WERI-Rb-1 (cell line): ENCODE measurements at regions not wholly inside any gene's neighbourhood (a gene's known extent, or its start where the extent isn't known, plus 50 kb on each side); places are given as distances from the start of the nearest gene placed in this dataset.

Source experiments
- DNase-seq: peaks from one replicate; pipeline ENCODE4 v3.0.0-alpha.2; 2020
- H3K27ac ChIP-seq: fragments of 250-450 bp; sonication (Bioruptor Pico); 2 replicates; pipeline ENCODE4 v1.5.1; 2020; ENCODE audit warnings: mild to moderate bottlenecking, moderate library complexity
- H3K27me3 ChIP-seq: fragments of 250-450 bp; sonication (Bioruptor Pico); 2 replicates; pipeline ENCODE4 v1.5.1; 2021; ENCODE audit warnings: mild to moderate bottlenecking, low read depth, moderate library complexity; ENCODE audit not compliant: insufficient read depth, severe bottlenecking
- H3K36me3 ChIP-seq: fragments of 250-450 bp; sonication (Bioruptor Pico); 2 replicates; pipeline ENCODE4 v1.5.1; 2020; ENCODE audit warnings: mild to moderate bottlenecking, moderate library complexity
- H3K4me3 ChIP-seq: 2 replicates; pipeline ENCODE4 v1.5.1; 2011; ENCODE audit warnings: low read depth, mild to moderate bottlenecking, control low read depth, low read length
- H3K9me3 ChIP-seq: fragments of 250-450 bp; sonication (Bioruptor Pico); 2 replicates; pipeline ENCODE4 v1.5.1; 2021; ENCODE audit warnings: mild to moderate bottlenecking, moderate library complexity; ENCODE audit not compliant: severe bottlenecking
- CTCF ChIP-seq: IDR thresholded peaks from 2 replicates; pipeline ENCODE4 v1.5.1; 2011; ENCODE audit warnings: low read depth, mild to moderate bottlenecking, control low read depth, inconsistent platforms, low read length

- DNase-seq, result peak; percentile 11
- Histone ChIP-seq H3K27ac (no peak overlapping the region), H3K36me3 (no peaks in the 10 kb centered on the region), H3K4me3 (no peak overlapping the region), H3K9me3 (no peaks in the 10 kb centered on the region), H3K27me3 (no peaks in the 10 kb centered on the region)
- no peak for TF ChIP-seq CTCF
Measured at GRCh38 chr18:67109535-67109934, 407.0 kb downstream of the DSEL start.

- Histone ChIP-seq H3K9me3 (no peaks in the 10 kb centered on the region), H3K4me3 (no peak overlapping the region), H3K36me3 (no peaks in the 10 kb centered on the region), H3K27me3 (no peaks in the 10 kb centered on the region), H3K27ac (no peak overlapping the region)
- TF ChIP-seq CTCF, result no peak
- DNase-seq, result no peak
Measured at GRCh38 chr18:67108894-67109293, 407.6 kb downstream of the DSEL start.

- Histone ChIP-seq H3K4me3 (no peak overlapping the region), H3K9me3 (no peaks in the 10 kb centered on the region), H3K27me3 (no peaks in the 10 kb centered on the region), H3K36me3 (no peaks in the 10 kb centered on the region), H3K27ac (no peak overlapping the region)
- DNase-seq, result peak; percentile 54
- TF ChIP-seq CTCF, result peak; percentile 59
Measured at GRCh38 chr18:67104700-67105284, 411.7 kb downstream of the DSEL start.

GRCh38 chr18:67094123-67094522 lies 422.4 kb downstream of the DSEL start:
- Histone ChIP-seq H3K9me3 (no peaks in the 10 kb centered on the region), H3K36me3 (no peaks in the 10 kb centered on the region), H3K27ac (no peak overlapping the region), H3K4me3 (no peak overlapping the region), H3K27me3 (no peaks in the 10 kb centered on the region)
- TF ChIP-seq CTCF, result no peak
- DNase-seq, result no peak

GRCh38 chr18:67092141-67092540 lies 424.4 kb downstream of the DSEL start:
- no peak for TF ChIP-seq CTCF
- H3K9me3 ChIP-seq, result no peaks in the 10 kb centered on the region
- no peak overlapping the region for H3K4me3 ChIP-seq
- H3K27me3 ChIP-seq, result no peaks in the 10 kb centered on the region
- peak overlapping the region; percentile 96 for H3K27ac ChIP-seq
- peak; percentile 53 for DNase-seq
- no peaks in the 10 kb centered on the region for H3K36me3 ChIP-seq
